HG02885 (cell line): ENCODE measurements at regions not wholly inside any gene's neighbourhood (a gene's known extent, or its start where the extent isn't known, plus 50 kb on each side); places are given as distances from the start of the nearest gene placed in this dataset.
A peak's percentile ranks its signal among the peaks of the same experiment; 100 is the strongest.

Experiments
- ATAC-seq: cut with Tn5 transposase; IDR thresholded peaks from one replicate; pipeline ENCODE4 v1.9.1; 2021; ENCODE audit warnings: mild to moderate bottlenecking; ENCODE audit not compliant: unreplicated experiment, poor library complexity

GRCh38 chr6:22007469-22007868 lies 289.4 kb downstream of the PRL start:
- no peak for ATAC-seq

GRCh38 chr6:22008248-22008836 lies 288.5 kb downstream of the PRL start:
- ATAC-seq, result no peak

- ATAC-seq, result no peak
Measured at GRCh38 chr6:22010102-22010501, 286.7 kb downstream of the PRL start.

- ATAC-seq, result no peak
Measured at GRCh38 chr6:22015216-22015615, 281.6 kb downstream of the PRL start.

GRCh38 chr6:22015944-22016343 lies 280.9 kb downstream of the PRL start:
- no peak for ATAC-seq

GRCh38 chr6:22017272-22017671 lies 279.6 kb downstream of the PRL start:
- ATAC-seq, result no peak

- no peak for ATAC-seq
Measured at GRCh38 chr6:22017766-22018165, 279.1 kb downstream of the PRL start.

- no peak for ATAC-seq
Measured at GRCh38 chr6:22019857-22020256, 277.0 kb downstream of the PRL start.

GRCh38 chr6:22020299-22021003 lies 276.4 kb downstream of the PRL start:
- ATAC-seq, result no peak

GRCh38 chr6:22021966-22022365 lies 274.9 kb downstream of the PRL start:
- ATAC-seq, result no peak

GRCh38 chr6:22023937-22024336 lies 272.9 kb downstream of the PRL start:
- ATAC-seq, result no peak

- ATAC-seq, result peak; percentile 36
Measured at GRCh38 chr6:22024973-22025467, 271.8 kb downstream of the PRL start.

- peak; percentile 57 for ATAC-seq
Measured at GRCh38 chr6:22025468-22026163, 271.2 kb downstream of the PRL start.

GRCh38 chr6:22026164-22026678 lies 270.6 kb downstream of the PRL start:
- peak; percentile 3 for ATAC-seq

- no peak for ATAC-seq
Measured at GRCh38 chr6:22027040-22027725, 269.7 kb downstream of the PRL start.

GRCh38 chr6:22028403-22029090 lies 268.3 kb downstream of the PRL start:
- ATAC-seq, result peak; percentile 37

GRCh38 chr6:22029171-22029570 lies 267.7 kb downstream of the PRL start:
- ATAC-seq, result no peak

GRCh38 chr6:22030730-22031619 lies 265.9 kb downstream of the PRL start:
- ATAC-seq, result no peak

- ATAC-seq, result no peak
Measured at GRCh38 chr6:22035690-22036089, 261.1 kb downstream of the PRL start.
